Hippocampal formation (tissue), 2 donors: ENCODE measurements at regions not wholly inside any gene's neighbourhood (a gene's known extent, or its start where the extent isn't known, plus 50 kb on each side); places are given as distances from the start of the nearest gene placed in this dataset.
"Not testable (repeated sequence)": the region's sequence is repeated elsewhere in the genome, so short reads cannot be mapped to it uniquely, and the experiment has no call there.

Source experiments
- DNase-seq, 2 donors: peaks; one replicate each; lab custom pipeline; 2025; lab: John Stamatoyannopoulos, UW

DNA sequence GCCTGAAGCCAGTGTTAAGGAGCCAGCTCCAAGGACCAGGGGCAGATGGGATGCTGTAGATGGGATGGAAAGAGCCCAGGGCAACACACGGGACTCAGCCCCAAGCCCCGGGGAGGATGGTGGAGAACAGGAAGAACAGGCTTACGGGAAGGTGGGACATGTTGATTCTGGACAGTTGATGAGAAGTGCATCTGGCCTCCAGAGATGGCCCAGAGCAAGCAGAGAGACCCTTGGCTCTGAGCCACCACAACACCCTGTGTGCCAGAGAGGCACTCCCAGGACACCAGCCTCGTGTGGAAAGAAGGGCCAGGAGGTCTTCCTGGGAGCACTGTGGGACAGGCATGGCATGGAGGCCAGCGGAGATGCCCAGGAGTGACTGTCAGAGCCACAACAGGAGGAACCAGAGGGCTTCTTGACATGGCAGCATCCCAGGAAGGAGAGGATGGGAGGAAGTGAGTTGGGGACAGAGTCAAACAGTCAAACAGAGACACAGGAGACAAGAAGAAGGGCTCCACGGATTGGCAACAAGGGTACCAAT, 156.3 kb upstream of the MVB12B start:
- DNase-seq: no peak

DNA sequence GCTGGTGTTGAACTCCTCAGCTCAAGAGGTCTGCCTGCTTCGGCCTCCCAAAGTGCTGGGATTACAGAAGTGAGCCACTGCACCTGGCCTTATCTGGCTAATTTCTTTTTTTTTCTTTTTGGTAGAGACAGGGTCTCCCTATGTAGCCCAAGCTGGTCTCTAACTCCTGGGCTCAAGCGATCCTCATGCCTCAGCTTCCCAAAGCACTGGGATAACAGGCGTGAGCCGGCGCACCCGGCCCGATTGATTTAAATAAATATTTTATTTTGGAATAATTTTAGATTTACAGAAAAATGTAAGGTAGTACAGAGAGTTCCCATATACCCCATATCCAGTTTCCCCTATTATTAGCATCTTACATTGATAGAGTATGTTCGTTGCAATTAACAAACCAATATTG, 155.0 kb upstream of the MVB12B start:
- no peak for DNase-seq

DNA sequence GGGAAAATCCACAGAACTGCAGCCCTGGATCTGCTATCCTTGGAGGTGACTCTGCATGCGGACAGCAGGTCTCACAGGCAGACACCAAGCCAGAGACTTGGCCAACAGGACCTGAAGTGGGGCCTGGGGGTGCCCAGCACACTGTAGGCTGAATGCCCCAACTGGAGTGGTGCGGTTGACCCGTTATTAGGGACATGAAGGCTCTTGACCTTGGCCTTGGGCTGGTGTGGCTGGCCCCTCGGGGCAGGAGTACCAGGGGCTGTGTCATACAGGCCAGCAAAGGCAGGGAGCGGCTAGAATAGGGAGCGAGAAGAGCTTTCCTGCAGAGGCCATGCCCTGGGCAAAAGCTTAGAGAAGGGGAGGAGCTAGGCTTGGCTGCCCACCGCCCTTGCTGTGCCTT, 153.2 kb upstream of the MVB12B start:
- no peak for DNase-seq

- DNase-seq: no peak
These were observed 152.7 kb upstream of the MVB12B start for GRCh38 chr9:126173929-126174328.

- no peak for DNase-seq
These were observed 143.4 kb upstream of the MVB12B start for GRCh38 chr9:126183266-126183665.

DNA sequence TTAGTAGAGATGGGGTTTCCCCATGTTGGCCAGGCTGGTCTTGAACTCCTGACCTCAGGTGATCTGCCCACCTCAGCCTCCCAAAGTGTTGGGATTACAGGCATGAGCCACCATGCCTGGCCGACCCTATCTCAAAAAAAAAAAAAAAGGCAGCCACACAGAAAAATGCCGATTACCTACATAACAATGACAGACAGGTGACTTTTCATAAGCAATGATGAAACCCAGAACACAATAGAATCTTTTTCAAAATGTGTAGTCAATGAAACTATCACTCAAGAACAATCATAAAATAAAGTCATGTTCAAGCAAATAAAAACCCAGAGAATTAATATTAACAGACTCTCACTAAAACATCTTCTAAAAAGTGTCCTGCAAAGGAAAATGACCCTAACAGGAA, 135.6 kb upstream of the MVB12B start:
- DNase-seq: not testable (repeated sequence)

DNA sequence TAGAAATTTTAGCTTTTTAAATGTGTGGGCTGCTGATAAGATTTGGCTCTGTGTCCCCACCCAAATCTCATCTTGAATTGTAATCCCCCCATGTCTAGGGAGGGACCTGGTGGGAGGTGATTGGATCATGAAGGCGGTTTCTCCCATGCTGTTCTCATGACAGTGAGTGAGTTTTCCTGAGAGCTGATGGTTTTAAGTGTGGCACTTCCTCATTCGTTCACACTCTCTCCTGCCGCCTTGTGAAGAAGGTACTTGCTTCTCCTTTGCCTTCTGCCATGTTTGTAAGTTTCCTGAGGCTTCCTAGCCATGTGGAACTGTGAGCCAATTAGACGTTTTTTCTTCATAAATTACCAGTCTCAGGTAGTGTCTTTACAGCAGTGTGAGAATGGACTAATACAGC, 127.8 kb upstream of the MVB12B start:
- no peak for DNase-seq

GRCh38 chr9:126203313-126203712, 123.3 kb upstream of the MVB12B start:
- no peak for DNase-seq

DNA sequence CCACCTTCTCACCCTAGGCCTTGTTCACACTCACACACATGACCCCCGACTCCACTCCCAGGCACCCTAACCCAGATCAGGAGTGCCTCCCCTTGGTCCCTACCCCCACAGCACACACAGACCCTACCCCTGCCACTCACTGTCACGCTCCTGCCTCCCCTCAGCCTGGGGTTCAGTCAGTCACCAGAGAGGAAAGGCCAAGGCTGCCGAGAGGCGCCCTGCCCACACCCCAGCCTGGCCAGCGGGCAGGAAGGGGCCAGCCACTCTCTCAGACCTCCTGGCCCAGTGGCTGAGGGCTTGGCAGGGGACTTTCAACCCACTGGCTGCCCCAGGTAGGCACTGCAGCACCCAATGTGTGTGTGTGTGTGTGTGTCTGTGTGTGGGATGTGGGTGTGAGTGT, 122.4 kb upstream of the MVB12B start:
- no peak for DNase-seq

- DNase-seq: no peak
These were observed 121.9 kb upstream of the MVB12B start for GRCh38 chr9:126204708-126205225.

DNA sequence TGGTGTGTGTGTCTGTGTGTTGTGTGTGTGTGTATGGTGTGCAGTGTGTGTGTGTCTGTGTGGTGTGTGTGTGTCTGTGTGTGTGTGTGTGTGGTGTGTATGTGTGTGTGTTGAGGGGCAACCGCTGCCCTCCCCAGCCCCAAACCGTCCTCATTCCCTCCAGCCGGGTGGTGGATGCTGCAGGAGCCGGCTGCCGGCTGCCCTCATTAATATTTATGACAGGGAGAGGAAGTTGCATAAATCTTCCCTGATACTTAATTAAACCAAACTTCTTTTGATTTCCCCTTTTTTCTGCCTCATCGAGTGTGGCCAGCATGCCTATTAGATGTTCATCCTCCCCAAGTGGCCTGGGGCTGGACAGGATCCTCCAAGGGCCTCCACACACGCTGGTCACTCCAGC, 121.4 kb upstream of the MVB12B start:
- DNase-seq: no peak

DNA sequence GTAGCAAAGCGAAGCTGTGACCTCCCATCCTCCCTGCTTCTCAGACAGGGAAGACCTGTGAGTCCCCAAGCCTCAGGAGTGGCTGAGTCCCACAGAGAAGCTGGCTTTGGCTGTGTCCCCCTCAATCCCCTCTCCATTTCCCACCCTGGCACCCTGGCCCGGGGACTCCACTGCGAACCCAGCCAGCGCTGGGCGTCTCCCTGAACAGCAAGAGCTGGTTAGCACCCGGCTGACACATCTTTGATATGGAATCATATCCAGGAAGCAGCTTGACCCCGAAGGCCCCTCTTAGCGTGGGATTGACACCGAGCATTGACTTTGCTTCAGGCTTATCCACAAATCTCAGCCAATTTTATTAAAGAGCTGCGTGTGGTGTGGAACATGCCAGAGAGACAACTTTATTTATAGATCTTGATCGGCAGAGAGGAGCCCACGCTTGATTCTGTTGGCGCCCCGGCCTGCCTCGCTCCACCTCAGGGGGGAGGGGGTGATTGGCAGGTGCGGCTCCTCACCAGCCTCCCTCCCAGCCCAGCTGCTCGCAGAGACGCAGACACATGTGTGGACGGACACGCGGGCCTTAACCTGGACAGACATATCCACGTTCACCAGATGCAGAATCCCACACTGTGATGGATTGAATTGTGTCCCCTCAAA, 120.7 kb upstream of the MVB12B start:
- DNase-seq: no peak

- no peak for DNase-seq
These were observed 119.4 kb upstream of the MVB12B start for GRCh38 chr9:126207256-126207655.

- DNase-seq: no peak
These were observed 118.3 kb upstream of the MVB12B start for GRCh38 chr9:126208216-126208758.

DNA sequence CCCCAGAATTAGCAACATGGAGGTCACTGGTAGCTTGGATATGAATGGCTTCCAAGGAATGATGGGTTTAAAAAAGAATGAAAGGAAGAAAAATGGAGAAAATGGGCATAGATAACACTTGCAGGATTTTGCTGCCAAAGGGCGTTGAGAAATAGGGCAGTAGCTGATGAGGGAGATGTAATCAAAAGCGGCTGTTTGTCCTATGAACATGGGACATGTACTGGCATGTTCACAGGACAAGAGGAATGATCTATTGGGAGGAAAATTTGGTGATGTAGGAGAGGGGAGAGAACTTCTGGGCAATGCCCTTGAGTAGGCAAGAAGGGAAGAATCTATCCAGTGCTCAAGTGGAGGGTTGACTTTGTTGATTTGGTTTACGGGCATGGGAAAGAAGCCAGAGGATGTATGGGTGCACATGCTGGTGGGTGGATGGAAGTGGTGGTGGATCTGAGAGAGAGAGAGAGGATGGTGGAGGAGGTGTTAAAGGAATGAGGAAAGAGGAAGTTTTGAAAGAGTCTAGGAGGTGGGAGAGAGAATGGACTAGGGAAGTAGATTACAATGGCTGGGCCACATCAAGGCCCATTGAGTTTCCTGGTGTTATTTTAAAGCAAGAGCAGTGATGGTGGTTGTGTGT, 115.1 kb upstream of the MVB12B start:
- no peak for DNase-seq

- no peak for DNase-seq
These were observed 111.1 kb upstream of the MVB12B start for GRCh38 chr9:126215486-126215885.

- no peak for DNase-seq
These were observed 109.8 kb upstream of the MVB12B start for GRCh38 chr9:126216826-126217225.

DNA sequence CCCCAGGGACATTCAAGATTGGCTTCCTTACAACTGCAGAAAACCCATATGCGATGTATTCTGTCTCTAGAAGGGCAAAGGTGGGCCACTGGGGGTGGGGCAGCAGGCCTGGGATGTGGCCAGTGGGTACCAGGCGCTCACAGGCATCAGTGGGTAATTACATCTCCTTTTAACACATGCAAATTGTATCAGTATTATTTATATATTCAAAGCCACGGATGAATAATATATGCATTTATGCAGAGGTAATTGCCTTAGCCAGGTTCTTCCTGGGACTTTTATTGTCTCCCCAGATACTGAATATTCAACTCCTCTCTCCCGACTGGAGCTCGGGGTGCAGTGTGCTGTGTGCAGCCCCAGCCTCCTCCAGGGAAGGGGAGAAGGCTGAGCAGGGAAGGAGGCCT, 109.4 kb upstream of the MVB12B start:
- no peak for DNase-seq

- DNase-seq: no peak
These were observed 108.8 kb upstream of the MVB12B start for GRCh38 chr9:126217797-126218196.

DNA sequence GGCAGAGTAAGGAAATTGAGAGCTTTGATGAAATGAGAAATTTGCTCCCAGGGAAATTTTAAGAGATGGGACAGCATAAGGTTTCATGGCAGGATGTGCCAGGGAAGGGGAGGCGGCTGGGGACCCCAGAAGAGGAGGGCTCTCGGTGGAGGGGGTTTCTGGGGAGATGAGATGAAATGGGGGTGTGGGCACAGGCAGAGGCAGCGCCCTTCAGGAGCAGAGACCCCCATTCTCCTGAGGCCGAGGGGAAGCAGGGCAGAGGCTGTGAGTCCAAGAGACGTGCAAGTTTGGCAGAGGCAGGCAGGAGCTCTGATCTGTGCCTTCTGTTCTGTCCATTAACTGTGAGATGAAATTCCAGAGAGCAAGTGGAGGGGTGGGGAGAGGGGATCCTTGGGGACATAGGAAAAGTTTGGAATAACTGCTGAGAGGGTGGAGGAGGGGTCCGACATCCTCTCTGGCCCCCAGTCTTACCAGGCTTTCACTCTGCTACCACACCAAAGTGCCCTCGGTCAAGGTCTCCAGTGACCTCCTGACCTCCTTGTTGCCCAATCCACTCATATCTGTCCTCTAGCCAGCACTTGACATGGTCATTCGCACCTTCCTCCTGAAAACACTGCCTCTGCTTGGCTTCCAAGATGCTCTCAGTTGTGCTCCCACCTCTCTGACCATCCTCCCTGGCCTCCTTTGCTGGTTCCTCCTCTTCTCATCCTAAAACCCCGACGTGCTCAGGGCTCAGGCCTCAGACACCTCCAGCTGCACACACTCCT, 108.1 kb upstream of the MVB12B start:
- DNase-seq: no peak

DNA sequence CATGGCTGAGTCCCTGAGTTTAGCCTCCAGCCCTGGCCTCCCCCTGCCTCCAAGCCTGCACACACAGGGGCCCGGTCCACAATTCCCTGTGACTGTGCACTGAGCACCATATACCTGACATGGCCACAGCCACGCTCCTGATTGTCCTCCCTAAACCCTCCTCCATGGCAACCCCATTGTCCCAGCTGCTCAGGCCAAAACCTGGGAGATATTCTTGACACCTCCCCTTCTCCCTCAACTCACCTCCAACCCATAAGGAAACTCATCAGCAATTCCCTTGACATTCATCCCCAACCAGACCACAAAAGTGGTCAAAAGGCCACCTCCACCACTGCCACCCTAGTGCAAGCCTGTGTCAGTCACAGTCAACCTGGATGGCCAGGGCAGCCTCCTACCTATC, 107.5 kb upstream of the MVB12B start:
- no peak for DNase-seq

DNA sequence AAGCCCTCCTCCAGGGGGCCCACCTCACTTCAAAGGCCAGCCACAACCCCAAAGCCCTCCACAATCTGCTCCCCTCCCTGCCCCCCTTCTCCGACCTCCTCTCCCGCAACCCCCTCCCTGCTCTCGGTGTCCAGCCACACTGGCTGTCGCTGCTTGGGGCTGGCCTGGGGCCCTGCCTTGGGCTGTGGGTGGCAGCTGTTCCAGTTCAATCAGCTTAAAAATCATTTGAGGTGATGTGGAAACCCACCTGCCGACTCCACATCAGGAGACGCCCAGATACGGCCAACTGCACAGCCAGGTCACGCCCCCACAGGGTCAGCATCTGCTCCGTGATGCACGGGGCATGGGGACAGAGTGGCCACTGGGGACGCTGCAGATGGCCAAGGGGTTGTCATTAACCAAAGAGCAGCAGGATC, 107.0 kb upstream of the MVB12B start:
- DNase-seq: no peak
